ENCODE measurements at regions not wholly inside any gene's neighbourhood (a gene's known extent, or its start where the extent isn't known, plus 50 kb on each side); places are given as distances from the start of the nearest gene placed in this dataset.

GRCh38 chr18:53950545-53950944 is 273.9 kb downstream of the MBD2 start:
- no peaks in the 10 kb centered on the region for H3K9me2 ChIP-seq (replicated peaks; ENCODE audit: low read length)

GRCh38 chr18:53948991-53949390 is 275.5 kb downstream of the MBD2 start:
- H3K9ac ChIP-seq (ENCODE audit: low read length): no peak overlapping the region
- no peaks in the 10 kb centered on the region for H3F3A ChIP-seq (ENCODE audit: low read length, unreplicated experiment)
- ChIA-PET CTCF (interaction anchor here (0.6 to 1.0 kb wide), 2 partner anchors 68 to 171 kb away, joined by 3 read pairs; no protein-coding TSS in a partner anchor), POLR2A (ENCODE audit: unreplicated experiment) (no interaction called here)
- DNase-seq (no peak), ATAC-seq (no peak)
- H4K20me1 ChIP-seq (ENCODE audit: low read length): no peaks in the 10 kb centered on the region
- H3K27me3 ChIP-seq (ENCODE audit: low read length): no peaks in the 10 kb centered on the region
- no peaks in the 10 kb centered on the region for H3K36me3 ChIP-seq (ENCODE audit: low read depth, low read length)
- no peak overlapping the region for H3K4me2 ChIP-seq (ENCODE audit: low read length)
- peaks cover 17% of the 10 kb centered on the region for H3K4me1 ChIP-seq (ENCODE audit: insufficient read depth, low read length)
- no peak for TF ChIP-seq EZH2 (IDR thresholded peaks at IDR 0.05; ENCODE audit: low read length, unreplicated experiment)
- TF ChIP-seq CTCF (conservative IDR thresholded peaks at IDR 0.05; ENCODE audit: low read depth, low read length): no peak
- TF ChIP-seq EZH2phosphoT487 (IDR thresholded peaks at IDR 0.05; ENCODE audit: borderline replicate concordance, low read length): no peak
- no peak overlapping the region for H3K4me3 ChIP-seq (ENCODE audit: low read length)
- H2AFZ ChIP-seq (ENCODE audit: low read length): no peak overlapping the region
- no peak overlapping the region for H3K27ac ChIP-seq (ENCODE audit: low read length)
- no peaks in the 10 kb centered on the region for H3K9me3 ChIP-seq (ENCODE audit: low read length)
- H3K79me2 ChIP-seq (ENCODE audit: low read length): no peaks in the 10 kb centered on the region
- no peaks in the 10 kb centered on the region for H3K9me2 ChIP-seq (replicated peaks; ENCODE audit: low read length)
- intact Hi-C loops (cut with micrococcal nuclease): no loop called here
- no TSS peak for BruUV-seq (replicated peaks)

More at GRCh38 chr18:53950545-53950944, 273.9 kb downstream of the MBD2 start:
- H3K4me1 ChIP-seq (ENCODE audit: insufficient read depth, low read length): peaks cover 17% of the 10 kb centered on the region
- H3F3A ChIP-seq (ENCODE audit: low read length, unreplicated experiment): no peaks in the 10 kb centered on the region
- no peak overlapping the region for H3K4me3 ChIP-seq (ENCODE audit: low read length)
- no peak overlapping the region for H3K27ac ChIP-seq (ENCODE audit: low read length)
- intact Hi-C loops (cut with micrococcal nuclease): no loop called here
- DNase-seq: peak; percentile 4
- BruUV-seq (replicated peaks): no TSS peak
- TF ChIP-seq EZH2 (IDR thresholded peaks at IDR 0.05; ENCODE audit: low read length, unreplicated experiment) (no peak), EZH2phosphoT487 (IDR thresholded peaks at IDR 0.05; ENCODE audit: borderline replicate concordance, low read length) (no peak), CTCF (conservative IDR thresholded peaks at IDR 0.05; ENCODE audit: low read depth, low read length) (no peak; the same call in 1 of the 2 replicates)
- no peaks in the 10 kb centered on the region for H4K20me1 ChIP-seq (ENCODE audit: low read length)
- no peaks in the 10 kb centered on the region for H3K79me2 ChIP-seq (ENCODE audit: low read length)
- no peak overlapping the region for H2AFZ ChIP-seq (ENCODE audit: low read length)
- ChIA-PET POLR2A (ENCODE audit: unreplicated experiment) (no interaction called here), CTCF (no interaction called here)
- H3K36me3 ChIP-seq (ENCODE audit: low read depth, low read length): no peaks in the 10 kb centered on the region
- H3K9me3 ChIP-seq (ENCODE audit: low read length): no peaks in the 10 kb centered on the region
- no peak overlapping the region for H3K9ac ChIP-seq (ENCODE audit: low read length)
- no peak overlapping the region for H3K4me2 ChIP-seq (ENCODE audit: low read length)
- no peak for ATAC-seq
- no peaks in the 10 kb centered on the region for H3K27me3 ChIP-seq (ENCODE audit: low read length)

GRCh38 chr18:53947092-53947640 is 277.3 kb downstream of the MBD2 start:
- TF ChIP-seq EZH2 (IDR thresholded peaks at IDR 0.05; ENCODE audit: low read length, unreplicated experiment) (no peak), EZH2phosphoT487 (IDR thresholded peaks at IDR 0.05; ENCODE audit: borderline replicate concordance, low read length) (no peak), CTCF (conservative IDR thresholded peaks at IDR 0.05; ENCODE audit: low read depth, low read length) (no peak)
- peak; percentile 93 for ATAC-seq

More at GRCh38 chr18:53947092-53947640, 277.3 kb downstream of the MBD2 start:
- ChIA-PET CTCF (no interaction called here), POLR2A (ENCODE audit: unreplicated experiment) (no interaction called here)
- H2AFZ ChIP-seq (ENCODE audit: low read length): peak overlapping the region; percentile 50
- H3K9me3 ChIP-seq (ENCODE audit: low read length): no peaks in the 10 kb centered on the region
- no peaks in the 10 kb centered on the region for H3K79me2 ChIP-seq (ENCODE audit: low read length)
- H3K27ac ChIP-seq (ENCODE audit: low read length): peak overlapping the region; percentile 8
- peaks cover 17% of the 10 kb centered on the region for H3K4me1 ChIP-seq (ENCODE audit: insufficient read depth, low read length)
- no peaks in the 10 kb centered on the region for H3F3A ChIP-seq (ENCODE audit: low read length, unreplicated experiment)
- H3K9ac ChIP-seq (ENCODE audit: low read length): no peak overlapping the region
- H3K4me3 ChIP-seq (ENCODE audit: low read length): peak overlapping the region; percentile 23; the same call in 1 of the 2 replicates
- H3K4me2 ChIP-seq (ENCODE audit: low read length): peak overlapping the region; percentile 64
- intact Hi-C loops (cut with micrococcal nuclease): no loop called here
- DNase-seq: peak; percentile 86
- no peaks in the 10 kb centered on the region for H4K20me1 ChIP-seq (ENCODE audit: low read length)
- BruUV-seq (replicated peaks): no TSS peak
- no peaks in the 10 kb centered on the region for H3K9me2 ChIP-seq (replicated peaks; ENCODE audit: low read length)
- H3K36me3 ChIP-seq (ENCODE audit: low read depth, low read length): no peaks in the 10 kb centered on the region
- H3K27me3 ChIP-seq (ENCODE audit: low read length): no peaks in the 10 kb centered on the region

Measured in PC-3 (cell line).